Activated naive CD8-positive, alpha-beta T cell treated with anti-CD3 and anti-CD28 coated beads for 36 hours (primary cell): ENCODE measurements at regions not wholly inside any gene's neighbourhood (a gene's known extent, or its start where the extent isn't known, plus 50 kb on each side); places are given as distances from the start of the nearest gene placed in this dataset.
"Not testable (repeated sequence)": the region's sequence is repeated elsewhere in the genome, so short reads cannot be mapped to it uniquely, and the experiment has no call there.

ENCODE experiments used
- DNase-seq: peaks from one replicate; pipeline ENCODE4 v3.0.0; 2021
- H3K27ac Mint-ChIP-seq: one replicate; pipeline ENCODE4 v1.8.0; 2022; ENCODE audit warnings: mild to moderate bottlenecking, moderate library complexity, mixed read lengths
- H3K27me3 Mint-ChIP-seq: one replicate; pipeline ENCODE4 v1.8.0; 2022; ENCODE audit warnings: mild to moderate bottlenecking, mixed read lengths
- H3K36me3 Mint-ChIP-seq: one replicate; pipeline ENCODE4 v1.8.0; 2021; ENCODE audit warnings: mild to moderate bottlenecking, mixed read lengths
- H3K4me1 Mint-ChIP-seq: one replicate; pipeline ENCODE4 v1.8.0; 2021; ENCODE audit warnings: mixed read lengths
- H3K4me3 Mint-ChIP-seq: one replicate; pipeline ENCODE4 v1.8.0; 2022; ENCODE audit warnings: mild to moderate bottlenecking, moderate library complexity, mixed read lengths
- H3K9me3 Mint-ChIP-seq: one replicate; pipeline ENCODE4 v1.8.0; 2022; ENCODE audit warnings: mixed read lengths

DNA sequence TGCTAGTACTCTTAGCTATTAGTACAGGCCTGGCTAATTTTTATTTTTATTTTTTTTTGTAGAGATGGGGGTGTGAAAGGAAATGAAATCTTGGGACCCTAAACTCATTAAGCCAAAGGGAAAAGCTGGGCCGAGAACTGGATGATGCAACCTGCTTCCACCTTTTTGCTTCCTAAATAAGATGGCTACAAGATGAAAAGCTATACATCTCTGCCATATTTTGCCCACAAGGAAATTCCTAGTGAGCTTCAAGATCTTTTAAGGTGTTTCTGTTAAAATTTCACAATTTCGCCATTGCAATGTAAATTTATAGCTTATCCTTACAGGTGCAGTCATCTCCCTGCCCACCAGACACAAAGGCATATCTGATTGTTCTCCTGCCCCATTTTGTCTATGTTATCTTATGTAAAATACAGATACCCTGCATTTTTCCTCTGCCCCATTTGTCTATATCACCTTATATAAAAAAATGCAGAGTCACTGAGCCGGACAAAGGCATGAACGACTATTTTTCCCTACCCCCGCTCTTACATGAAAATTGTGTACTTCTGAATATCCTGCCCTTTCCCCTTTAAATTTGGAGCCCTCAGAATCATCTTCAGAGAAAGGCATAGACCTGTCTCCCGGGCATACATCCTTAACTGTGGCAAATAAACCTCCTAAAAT lies 112.0 kb upstream of the SLC38A2 start:
- Mint-ChIP-seq H3K36me3 (peaks cover 2% of the 10 kb centered on the region), H3K4me3 (no peak overlapping the region), H3K27ac (no peak overlapping the region), H3K4me1 (no peaks in the 10 kb centered on the region), H3K9me3 (no peaks in the 10 kb centered on the region), H3K27me3 (no peaks in the 10 kb centered on the region)
- DNase-seq, result no peak

DNA sequence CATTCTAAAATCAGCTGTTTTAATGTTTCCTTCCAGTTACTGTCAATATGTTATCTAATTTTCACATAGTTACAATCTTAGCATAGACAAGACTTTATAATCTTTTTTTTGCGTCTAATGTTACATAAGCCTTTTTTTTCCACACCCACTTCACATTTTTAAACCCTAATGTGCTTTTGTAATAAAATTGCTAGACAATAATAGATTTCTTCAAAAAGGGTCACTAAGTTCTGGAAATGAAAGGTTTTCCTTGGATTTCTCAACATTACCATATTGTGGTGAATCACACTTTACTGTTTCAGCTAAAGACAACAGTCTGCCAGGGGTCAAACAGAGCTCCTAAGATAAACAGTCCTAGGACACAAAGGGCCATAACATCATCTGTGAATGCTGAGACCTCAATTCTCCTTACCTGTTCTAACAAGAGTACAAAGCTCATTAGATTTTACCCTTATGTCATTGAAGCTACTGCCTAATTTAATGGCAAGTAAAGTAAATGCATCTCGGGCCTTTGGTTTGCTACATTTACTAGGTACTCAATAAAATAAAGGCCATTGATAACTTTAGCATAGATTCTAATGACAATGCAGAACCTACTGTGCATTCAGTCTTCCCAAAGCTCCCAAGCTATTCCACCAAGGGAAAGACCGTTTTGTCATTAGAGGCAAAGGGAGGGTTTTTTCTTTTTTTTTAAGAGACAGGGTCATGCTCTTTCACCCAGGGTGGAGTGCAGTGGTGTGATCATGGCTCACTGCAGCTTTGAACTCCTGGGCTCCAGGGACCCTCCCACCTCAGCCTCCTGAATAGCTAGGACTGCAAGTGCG lies 111.2 kb upstream of the SLC38A2 start:
- Mint-ChIP-seq H3K27ac (no peak overlapping the region), H3K27me3 (no peaks in the 10 kb centered on the region), H3K36me3 (peaks cover 5% of the 10 kb centered on the region), H3K9me3 (no peaks in the 10 kb centered on the region), H3K4me1 (no peaks in the 10 kb centered on the region), H3K4me3 (no peak overlapping the region)
- DNase-seq, result no peak

DNA sequence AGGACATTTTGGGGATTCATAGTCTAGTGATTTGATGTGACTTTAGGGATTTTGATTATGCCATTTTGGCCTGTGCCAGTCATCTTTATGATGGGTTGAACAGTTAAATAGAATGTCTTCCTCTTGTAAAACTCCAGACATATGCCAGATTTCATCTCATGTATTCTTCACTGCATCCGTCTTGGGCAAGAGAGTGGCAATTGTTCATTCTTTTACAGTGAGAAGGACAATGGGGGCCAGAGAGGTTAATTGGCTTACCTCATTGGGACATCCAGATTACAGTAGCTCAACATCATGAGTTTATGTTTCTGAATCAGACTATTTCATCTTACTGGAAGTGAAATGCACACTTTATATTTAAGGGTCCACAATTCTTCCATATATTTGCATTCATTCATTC lies 108.2 kb upstream of the SLC38A2 start:
- no peak for DNase-seq
- no peak overlapping the region for H3K27ac Mint-ChIP-seq
- no peaks in the 10 kb centered on the region for H3K9me3 Mint-ChIP-seq
- H3K36me3 Mint-ChIP-seq, result peaks cover 15% of the 10 kb centered on the region
- H3K4me1 Mint-ChIP-seq, result no peaks in the 10 kb centered on the region
- H3K4me3 Mint-ChIP-seq, result no peak overlapping the region
- no peaks in the 10 kb centered on the region for H3K27me3 Mint-ChIP-seq

DNA sequence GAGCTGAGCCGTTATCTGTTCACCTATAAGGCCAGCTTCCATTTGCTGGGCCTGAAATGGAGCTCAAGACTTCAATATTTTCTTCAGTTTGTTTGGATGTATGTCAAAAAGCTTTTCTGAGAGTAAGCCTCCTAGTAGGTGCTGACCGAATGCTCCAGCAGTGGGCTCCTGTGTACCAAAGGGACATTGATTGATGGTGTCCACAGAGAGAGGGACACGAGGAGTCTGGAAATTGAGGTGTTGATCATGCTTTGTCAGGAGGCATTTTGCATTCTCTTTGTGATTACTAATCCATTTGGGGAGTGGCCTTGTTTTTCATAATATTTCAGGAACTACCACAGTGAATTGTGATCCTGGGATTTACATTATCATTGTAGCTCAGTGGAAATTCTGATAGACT lies 107.7 kb upstream of the SLC38A2 start:
- H3K9me3 Mint-ChIP-seq, result no peaks in the 10 kb centered on the region
- no peak overlapping the region for H3K27ac Mint-ChIP-seq
- H3K4me3 Mint-ChIP-seq, result no peak overlapping the region
- H3K27me3 Mint-ChIP-seq, result no peaks in the 10 kb centered on the region
- H3K36me3 Mint-ChIP-seq, result peaks cover 15% of the 10 kb centered on the region
- H3K4me1 Mint-ChIP-seq, result no peaks in the 10 kb centered on the region
- no peak for DNase-seq

DNA sequence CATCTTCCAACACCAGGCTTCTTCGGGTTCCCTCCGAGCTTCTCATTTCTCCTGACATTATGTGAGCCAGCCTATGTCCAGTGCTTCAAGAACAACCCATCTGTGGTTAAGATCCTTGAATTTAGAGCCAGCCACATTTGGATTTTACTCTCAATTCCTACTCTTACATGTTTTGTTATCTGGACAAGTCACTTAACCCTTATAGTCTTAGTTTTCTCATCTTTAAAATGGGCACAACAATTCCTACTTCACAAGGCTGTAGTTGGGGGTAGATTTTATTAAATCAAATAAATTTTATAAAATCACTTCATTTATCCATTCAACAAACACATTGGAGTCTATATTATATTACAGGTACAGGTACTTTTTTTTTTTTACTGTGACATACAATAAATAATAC lies 105.5 kb upstream of the SLC38A2 start:
- peaks cover 13% of the 10 kb centered on the region for H3K36me3 Mint-ChIP-seq
- H3K4me3 Mint-ChIP-seq, result no peak overlapping the region
- H3K9me3 Mint-ChIP-seq, result no peaks in the 10 kb centered on the region
- H3K27ac Mint-ChIP-seq, result no peak overlapping the region
- DNase-seq, result no peak
- peaks cover 6% of the 10 kb centered on the region for H3K4me1 Mint-ChIP-seq
- H3K27me3 Mint-ChIP-seq, result no peaks in the 10 kb centered on the region

DNA sequence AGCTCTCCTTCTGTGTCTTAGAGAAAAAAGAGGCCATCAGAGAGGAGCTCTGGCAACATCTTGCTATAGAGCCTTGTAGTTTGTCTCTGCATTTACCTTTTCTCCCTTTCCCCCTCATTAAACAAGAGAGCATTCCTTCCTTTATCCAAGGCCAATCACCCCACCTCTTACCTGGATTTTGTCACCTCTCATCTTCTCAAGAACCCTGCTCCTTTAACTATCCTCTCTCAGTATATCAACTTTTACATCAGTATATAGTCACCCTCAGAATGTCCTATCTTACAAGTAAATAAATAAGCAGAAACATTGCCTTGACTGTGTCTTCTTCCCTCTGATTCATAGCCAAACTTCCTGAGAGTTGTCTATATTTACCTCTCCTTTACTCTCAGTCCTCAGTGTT lies 105.0 kb upstream of the SLC38A2 start:
- no peak for DNase-seq
- Mint-ChIP-seq H3K4me3 (no peak overlapping the region), H3K27ac (no peak overlapping the region), H3K27me3 (no peaks in the 10 kb centered on the region), H3K36me3 (peaks cover 13% of the 10 kb centered on the region), H3K4me1 (peaks cover 6% of the 10 kb centered on the region), H3K9me3 (no peaks in the 10 kb centered on the region)

GRCh38 chr12:46475972-46476645 lies 103.5 kb upstream of the SLC38A2 start:
- no peak overlapping the region for H3K27ac Mint-ChIP-seq
- peaks cover 15% of the 10 kb centered on the region for H3K4me1 Mint-ChIP-seq
- no peaks in the 10 kb centered on the region for H3K27me3 Mint-ChIP-seq
- H3K9me3 Mint-ChIP-seq, result no peaks in the 10 kb centered on the region
- no peak for DNase-seq
- peaks cover 13% of the 10 kb centered on the region for H3K36me3 Mint-ChIP-seq
- H3K4me3 Mint-ChIP-seq, result no peak overlapping the region

DNA sequence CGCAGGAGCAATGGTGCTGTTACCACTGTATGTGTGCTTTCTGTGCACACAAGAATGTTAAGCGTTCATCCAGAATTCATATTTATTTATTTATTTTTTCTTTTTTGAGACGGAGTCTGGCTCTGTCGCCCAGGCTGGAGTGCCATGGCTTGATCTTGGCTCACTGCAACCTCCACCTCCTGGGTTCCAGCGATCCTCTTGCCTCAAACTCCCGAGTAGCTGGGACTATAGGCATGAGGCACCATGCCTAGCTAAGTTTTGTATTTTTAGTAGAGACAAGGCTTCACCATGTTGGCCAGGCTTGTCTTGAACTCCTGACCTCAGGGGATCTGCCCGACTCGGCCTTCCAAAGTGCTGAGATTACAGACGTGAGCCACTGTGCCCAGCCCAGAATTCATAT lies 101.8 kb upstream of the SLC38A2 start:
- Mint-ChIP-seq H3K36me3 (peaks cover 17% of the 10 kb centered on the region), H3K4me1 (peaks cover 28% of the 10 kb centered on the region)
- DNase-seq, H3K27ac Mint-ChIP-seq, H3K27me3 Mint-ChIP-seq, H3K4me3 Mint-ChIP-seq, H3K9me3 Mint-ChIP-seq: not testable (repeated sequence)

DNA sequence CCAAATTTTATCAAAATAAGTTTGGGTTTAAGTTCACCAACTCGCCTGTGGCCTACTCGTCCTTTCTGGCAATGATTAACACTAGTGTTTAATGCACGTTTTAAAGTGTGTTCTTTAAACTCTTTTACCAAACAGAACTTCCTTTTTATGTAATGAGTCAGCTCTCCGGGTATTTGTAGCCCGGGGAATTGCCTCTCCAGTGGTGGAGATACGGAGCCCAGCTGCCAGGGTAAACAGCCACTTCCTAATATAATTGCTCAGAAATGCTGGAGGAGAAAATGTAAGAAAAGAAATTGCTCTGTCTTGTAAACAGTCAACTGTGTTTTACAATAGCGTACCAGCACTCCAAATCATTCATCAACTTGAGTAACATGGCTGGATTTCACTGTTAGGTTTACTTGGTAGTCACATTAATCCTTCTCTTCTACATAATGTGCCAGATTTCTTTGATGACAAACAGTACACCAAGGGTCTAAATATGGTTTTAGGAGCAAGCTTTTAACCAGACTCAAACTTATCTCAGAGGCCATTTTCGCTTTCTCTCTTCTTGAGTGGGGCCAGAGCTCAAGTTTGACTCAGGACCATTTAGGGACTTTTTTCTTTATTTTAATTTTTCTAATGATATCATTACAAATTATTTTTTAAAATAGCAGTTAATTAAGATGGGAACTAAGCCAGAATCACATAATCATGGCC lies 101.2 kb upstream of the SLC38A2 start:
- Mint-ChIP-seq H3K27ac (peak overlapping the region; percentile 6), H3K36me3 (peaks cover 14% of the 10 kb centered on the region), H3K4me1 (peaks cover 28% of the 10 kb centered on the region), H3K4me3 (no peak overlapping the region), H3K9me3 (no peaks in the 10 kb centered on the region), H3K27me3 (no peaks in the 10 kb centered on the region)
- DNase-seq, result no peak

DNA sequence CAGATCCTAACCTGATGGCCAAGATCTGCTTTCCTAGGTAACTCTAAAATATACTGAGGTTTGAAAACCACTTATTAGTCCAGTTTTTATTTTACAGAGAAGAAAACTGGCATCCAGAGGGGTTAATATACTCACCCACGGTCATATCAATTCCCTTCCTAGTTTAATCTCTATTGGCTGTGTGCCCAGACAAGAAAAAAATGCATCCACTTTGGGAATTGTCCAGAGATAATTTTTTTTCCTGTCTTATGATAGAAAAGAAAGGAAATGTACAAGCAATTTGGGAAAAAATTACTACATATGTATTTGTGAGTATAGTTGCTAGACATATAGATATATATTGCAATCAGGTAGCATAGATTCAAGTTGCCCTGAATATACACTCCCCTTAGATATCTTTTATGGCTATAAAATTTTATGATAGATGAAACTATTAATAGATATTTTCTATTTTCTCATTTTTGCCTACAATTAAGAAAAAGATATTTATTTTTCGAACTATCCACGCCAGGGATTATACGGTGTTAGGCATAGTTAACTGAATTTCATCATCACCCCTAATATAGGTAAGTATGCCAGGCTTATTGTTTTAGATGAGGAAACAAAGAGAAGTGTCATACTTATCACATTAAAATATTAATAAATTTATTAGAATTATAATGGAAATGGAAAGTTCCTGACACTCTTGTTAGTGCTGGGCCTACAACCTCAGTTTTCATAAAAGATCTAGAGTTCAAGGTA lies 100.5 kb upstream of the SLC38A2 start:
- DNase-seq, result no peak
- no peak overlapping the region for H3K4me3 Mint-ChIP-seq
- peak overlapping the region; percentile 6 for H3K27ac Mint-ChIP-seq
- peaks cover 28% of the 10 kb centered on the region for H3K4me1 Mint-ChIP-seq
- H3K9me3 Mint-ChIP-seq, result no peaks in the 10 kb centered on the region
- H3K27me3 Mint-ChIP-seq, result no peaks in the 10 kb centered on the region
- peaks cover 13% of the 10 kb centered on the region for H3K36me3 Mint-ChIP-seq

GRCh38 chr12:46472144-46472705 lies 99.7 kb upstream of the SLC38A2 start:
- Mint-ChIP-seq H3K27ac (no peak overlapping the region), H3K9me3 (no peaks in the 10 kb centered on the region), H3K27me3 (no peaks in the 10 kb centered on the region), H3K4me3 (no peak overlapping the region), H3K4me1 (peaks cover 28% of the 10 kb centered on the region), H3K36me3 (peaks cover 6% of the 10 kb centered on the region)
- DNase-seq, result no peak

GRCh38 chr12:46471404-46471803 lies 98.8 kb upstream of the SLC38A2 start:
- Mint-ChIP-seq H3K27ac (no peak overlapping the region), H3K4me1 (peaks cover 29% of the 10 kb centered on the region), H3K36me3 (peaks cover 5% of the 10 kb centered on the region), H3K9me3 (no peaks in the 10 kb centered on the region), H3K27me3 (no peaks in the 10 kb centered on the region), H3K4me3 (no peak overlapping the region)
- no peak for DNase-seq

GRCh38 chr12:46470975-46471374 lies 98.4 kb upstream of the SLC38A2 start:
- Mint-ChIP-seq H3K4me3 (peak overlapping the region; percentile 32), H3K9me3 (no peaks in the 10 kb centered on the region), H3K4me1 (peaks cover 29% of the 10 kb centered on the region), H3K27ac (no peak overlapping the region), H3K27me3 (no peaks in the 10 kb centered on the region), H3K36me3 (peaks cover 4% of the 10 kb centered on the region)
- no peak for DNase-seq

GRCh38 chr12:46470036-46470627 lies 97.6 kb upstream of the SLC38A2 start:
- Mint-ChIP-seq H3K27me3 (no peaks in the 10 kb centered on the region), H3K36me3 (peaks cover 4% of the 10 kb centered on the region), H3K9me3 (no peaks in the 10 kb centered on the region), H3K4me1 (peaks cover 29% of the 10 kb centered on the region), H3K27ac (peak overlapping the region; percentile 88), H3K4me3 (peak overlapping the region; percentile 81)
- peak; percentile 44 for DNase-seq
